Left lobe of liver (tissue), 2 donors: ENCODE measurements at regions not wholly inside any gene's neighbourhood (a gene's known extent, or its start where the extent isn't known, plus 50 kb on each side); places are given as distances from the start of the nearest gene placed in this dataset.
A peak's percentile ranks its signal among the peaks of the same experiment; 100 is the strongest.
"Not testable (repeated sequence)": the region's sequence is repeated elsewhere in the genome, so short reads cannot be mapped to it uniquely, and the experiment has no call there.

Experiments
- ATAC-seq: fragments of 200-7000 bp; cut with Tn5 transposase; one replicate; pipeline ENCODE4 v1.9.1; 2020; ENCODE audit warnings: mild to moderate bottlenecking, moderate library complexity
- DNase-seq: peaks from one replicate; pipeline ENCODE4 v3.0.0-alpha.2; 2020; ENCODE audit warnings: low spot score
- donor health status: DM: no; HTN: no; CAD: no; lungs with moderate emphysema.
- donor health status: DM: no; HTN: yes; CAD: no.

GRCh38 chr2:62654876-62655359, 50.6 kb upstream of the EHBP1 start:
- ATAC-seq (no peak), DNase-seq (no peak)

GRCh38 chr2:62654423-62654791, 51.1 kb upstream of the EHBP1 start:
- no peak for DNase-seq
- peak; percentile 33 for ATAC-seq

DNA sequence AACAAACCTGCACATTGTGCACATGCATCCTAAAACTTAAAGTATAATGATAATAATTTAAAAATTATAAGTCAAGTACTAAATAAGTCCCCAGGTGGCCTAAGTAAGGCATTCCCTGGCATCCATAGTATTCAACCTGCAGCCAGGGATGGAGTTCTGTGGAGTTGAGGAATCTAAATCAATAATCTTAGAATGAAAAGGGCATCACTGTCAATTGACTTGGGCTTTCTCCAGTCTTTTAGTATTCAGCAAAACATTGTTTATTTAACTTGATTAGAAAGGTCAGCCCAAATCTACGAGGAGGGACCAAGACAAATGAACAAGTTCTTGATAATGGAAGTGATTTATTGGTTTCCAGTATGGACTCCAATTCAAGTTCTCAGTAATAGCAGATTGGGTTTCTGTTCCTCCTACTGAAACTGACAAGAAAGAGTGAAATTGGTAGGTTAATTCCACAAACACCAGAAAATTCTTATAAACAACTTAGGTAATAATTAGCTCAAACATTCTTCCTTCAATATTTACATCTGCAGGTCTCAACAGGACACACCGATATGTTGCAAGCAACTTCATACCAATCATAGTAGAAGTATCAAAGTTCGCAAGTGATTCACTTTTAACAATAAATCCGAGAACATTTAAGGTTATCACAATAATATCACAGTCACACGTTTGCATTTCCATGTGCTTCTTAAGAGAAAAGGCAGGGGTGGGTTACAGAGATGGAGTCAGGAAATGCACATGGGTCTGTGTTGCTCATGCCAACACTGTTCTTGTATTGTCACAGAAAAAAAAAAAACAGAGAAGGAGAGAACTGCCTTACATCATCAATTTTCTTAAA, 51.7 kb upstream of the EHBP1 start:
- peak; percentile 88 for ATAC-seq
- no peak for DNase-seq

DNA sequence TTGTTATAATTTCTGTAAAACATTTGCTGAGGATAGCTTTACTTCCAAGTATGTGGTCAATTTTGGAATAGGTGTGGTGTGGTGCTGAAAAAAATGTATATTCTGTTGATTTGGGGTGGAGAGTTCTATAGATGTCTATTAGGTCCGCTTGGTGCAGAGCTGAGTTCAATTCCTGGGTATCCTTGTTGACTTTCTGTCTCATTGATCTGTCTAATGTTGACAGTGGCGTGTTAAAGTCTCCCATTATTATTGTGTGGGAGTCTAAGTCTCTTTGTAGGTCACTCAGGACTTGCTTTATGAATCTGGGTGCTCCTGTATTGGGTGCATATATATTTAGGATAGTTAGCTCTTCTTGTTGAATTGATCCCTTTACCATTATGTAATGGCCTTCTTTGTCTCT, 56.4 kb upstream of the EHBP1 start:
- not testable (repeated sequence) for ATAC-seq, DNase-seq

DNA sequence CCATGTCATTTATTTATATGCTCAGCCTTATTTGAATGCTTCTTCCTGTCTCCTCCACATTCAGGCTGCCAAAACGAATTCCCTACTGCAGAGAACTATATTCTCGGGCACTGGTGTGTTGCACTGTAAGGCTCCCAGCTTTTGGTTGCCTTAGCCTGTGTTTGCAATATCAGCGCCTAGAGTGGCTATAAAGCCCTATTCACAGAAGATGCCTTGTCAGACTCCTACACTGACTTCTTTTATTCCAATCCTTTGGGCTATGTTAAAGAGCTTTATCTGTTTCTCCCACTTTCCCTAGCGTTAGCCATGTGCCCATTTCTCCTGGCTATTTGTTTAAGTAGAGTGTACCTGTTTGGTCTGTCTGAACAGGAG, 62.4 kb upstream of the EHBP1 start:
- no peak for DNase-seq
- peak; percentile 9 for ATAC-seq

DNA sequence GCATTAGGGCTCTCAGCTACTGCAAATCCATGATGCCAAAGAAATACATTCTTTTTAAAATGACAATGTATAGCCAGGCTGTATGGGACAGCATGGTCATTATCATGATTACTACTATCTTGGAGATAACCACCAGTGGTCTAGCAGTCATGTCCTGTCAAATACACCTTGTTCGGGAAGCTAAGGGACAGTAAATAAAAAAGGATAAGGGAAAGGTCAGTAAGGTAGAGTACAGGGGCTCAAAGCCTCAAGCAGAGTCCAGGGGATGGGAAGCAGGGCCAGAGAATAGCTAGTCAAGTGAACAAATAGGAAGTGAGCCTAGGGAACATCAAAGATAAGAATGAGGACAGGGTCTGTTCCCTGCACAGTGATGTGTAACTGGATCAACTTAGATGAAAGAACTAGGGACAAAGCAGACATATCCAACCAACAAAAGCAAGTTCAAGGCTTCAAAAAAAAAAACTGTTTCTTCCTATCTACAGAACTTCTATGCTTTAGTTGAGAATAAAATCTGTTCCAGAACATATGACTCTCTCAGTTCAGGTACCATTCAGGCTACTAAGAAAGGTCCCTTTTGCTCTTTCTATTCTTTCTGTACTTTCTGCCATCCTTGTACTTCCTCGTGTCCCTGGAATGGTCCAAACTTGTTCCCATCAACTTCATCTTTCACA, 62.9 kb upstream of the EHBP1 start:
- ATAC-seq (peak; percentile 73), DNase-seq (no peak)

DNA sequence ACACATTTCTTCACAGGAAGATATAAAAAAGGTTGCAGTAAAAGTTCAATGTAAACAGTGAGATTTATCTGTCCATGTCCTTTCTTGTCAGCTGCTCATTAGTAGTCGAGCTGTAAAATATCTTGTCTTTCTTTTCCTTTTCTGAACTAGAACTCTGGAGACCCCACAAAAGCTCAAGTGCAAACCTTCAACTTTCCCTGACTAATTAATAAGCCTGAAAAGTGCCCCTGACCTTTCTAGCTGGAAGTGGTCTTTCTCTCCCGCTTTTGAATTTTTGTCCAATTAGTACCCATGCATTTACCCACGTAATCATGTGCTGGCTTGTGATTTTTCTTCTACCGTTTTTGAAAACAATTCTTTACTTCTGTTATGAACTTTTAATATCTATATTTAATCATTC, 63.6 kb upstream of the EHBP1 start:
- DNase-seq (no peak), ATAC-seq (peak; percentile 36)

DNA sequence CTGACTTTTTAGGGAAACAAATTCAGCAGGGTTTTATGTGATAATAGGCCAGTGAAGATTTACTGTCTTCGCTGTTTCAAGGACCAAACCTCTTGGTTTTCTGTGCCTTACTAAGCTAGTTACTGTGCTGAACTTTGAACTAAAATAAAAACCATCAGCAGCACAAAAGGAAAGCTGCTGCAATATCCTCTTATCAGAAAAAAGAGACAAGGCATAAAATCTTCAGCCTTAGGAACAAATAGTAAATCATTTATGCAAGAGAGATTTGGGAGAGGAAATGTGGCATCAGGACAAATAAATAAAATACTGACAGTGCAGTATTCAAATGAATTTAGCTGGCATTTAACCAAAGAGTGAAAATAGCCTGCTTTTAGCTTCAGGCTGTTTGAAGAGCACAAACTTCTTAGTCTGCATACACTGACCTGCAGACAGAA, 64.1 kb upstream of the EHBP1 start:
- ATAC-seq: peak; percentile 87

GRCh38 chr2:62631160-62632085, 74.1 kb upstream of the EHBP1 start:
- ATAC-seq: no peak
- DNase-seq: no peak

More for the DNA sequence above, 64.1 kb upstream of the EHBP1 start:
- no peak for DNase-seq

DNA sequence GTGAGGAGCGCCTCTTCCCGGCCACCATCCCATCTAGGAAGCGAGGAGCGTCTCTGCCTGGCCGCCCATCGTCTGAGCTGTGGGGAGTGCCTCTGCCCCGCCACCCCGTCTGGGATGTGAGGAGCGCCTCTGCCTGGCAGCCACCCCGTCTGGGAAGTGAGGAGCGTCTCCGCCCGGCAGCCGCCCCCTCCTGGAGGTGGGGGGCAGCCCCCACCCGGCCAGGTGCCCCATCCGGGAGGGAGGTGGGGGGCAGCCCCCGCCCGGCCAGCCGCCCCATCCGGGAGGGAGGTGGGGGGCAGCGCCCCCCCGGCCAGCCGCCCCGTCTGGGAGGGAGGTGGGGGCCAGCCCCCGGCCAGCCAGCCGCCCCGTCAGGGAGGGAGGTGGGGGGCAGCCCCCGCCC, 75.3 kb upstream of the EHBP1 start:
- DNase-seq, ATAC-seq: not testable (repeated sequence)

DNA sequence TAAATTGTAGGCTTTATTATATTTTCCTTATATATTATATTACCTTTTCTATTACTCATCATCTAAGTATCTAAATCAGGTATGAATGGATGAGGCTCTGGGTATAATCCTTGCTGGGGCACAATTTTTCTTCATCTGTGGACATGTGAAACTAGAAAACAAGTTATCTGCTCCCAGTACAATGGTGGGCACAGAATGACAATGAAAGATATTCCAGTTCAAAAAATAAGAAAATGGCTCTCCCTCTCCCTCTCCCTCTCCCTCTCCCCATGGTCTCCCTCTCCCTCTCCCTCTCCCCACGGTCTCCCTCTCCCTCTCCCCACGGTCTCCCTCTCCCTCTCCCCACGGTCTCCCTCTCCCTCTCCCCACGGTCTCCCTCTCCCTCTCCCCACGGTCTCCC, 76.2 kb upstream of the EHBP1 start:
- not testable (repeated sequence) for ATAC-seq

GRCh38 chr2:62627667-62628066, 77.8 kb upstream of the EHBP1 start:
- DNase-seq (no peak), ATAC-seq (peak; percentile 84)

More for the DNA sequence above, 76.2 kb upstream of the EHBP1 start:
- not testable (repeated sequence) for DNase-seq

- no peak for DNase-seq
- ATAC-seq: no peak
These were observed 80.7 kb upstream of the EHBP1 start for GRCh38 chr2:62624855-62625254.

GRCh38 chr2:62616486-62616885, 89.0 kb upstream of the EHBP1 start:
- DNase-seq, ATAC-seq: not testable (repeated sequence)

GRCh38 chr2:62611854-62612253, 93.7 kb upstream of the EHBP1 start:
- ATAC-seq (no peak), DNase-seq (no peak)

- DNase-seq, ATAC-seq: not testable (repeated sequence)
These were observed 99.5 kb upstream of the TMEM17 start for GRCh38 chr2:62605471-62605870.

DNA sequence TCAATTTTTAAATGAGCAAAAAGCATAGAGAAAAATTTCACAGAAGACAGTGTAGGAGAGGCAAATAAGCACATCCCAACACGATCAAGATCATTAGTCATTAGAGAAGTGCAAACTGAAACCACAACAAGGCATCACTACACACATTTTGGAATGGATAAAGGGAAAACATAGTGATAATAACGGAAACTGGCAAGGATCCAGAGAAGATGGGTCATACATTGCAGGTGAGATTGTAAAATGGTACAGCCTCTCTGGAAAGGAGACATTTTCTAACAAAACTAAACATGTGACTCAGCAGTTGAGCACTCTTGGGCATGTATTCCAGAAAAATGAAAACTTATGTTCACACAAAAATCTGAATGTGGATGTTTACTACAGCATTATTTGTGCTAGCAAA, 98.3 kb upstream of the TMEM17 start:
- DNase-seq (no peak), ATAC-seq (no peak)

GRCh38 chr2:62603154-62603712, 97.2 kb upstream of the TMEM17 start:
- ATAC-seq: no peak
- DNase-seq: no peak

- ATAC-seq: not testable (repeated sequence)
These were observed 93.8 kb upstream of the TMEM17 start for GRCh38 chr2:62599674-62600410.

GRCh38 chr2:62597323-62597722, 91.3 kb upstream of the TMEM17 start:
- no peak for DNase-seq
- ATAC-seq: no peak

More at GRCh38 chr2:62599674-62600410, 93.8 kb upstream of the TMEM17 start:
- DNase-seq: not testable (repeated sequence)
